GM12875 (cell line): ENCODE measurements at regions not wholly inside any gene's neighbourhood (a gene's known extent, or its start where the extent isn't known, plus 50 kb on each side); places are given as distances from the start of the nearest gene placed in this dataset.

Source experiments
- H3K4me3 ChIP-seq: one replicate; pipeline ENCODE4 v1.5.1; 2011; ENCODE audit warnings: low read depth, low read length, control low read depth
- CTCF ChIP-seq: IDR thresholded peaks from 2 replicates; pipeline ENCODE4 v1.5.1; 2011; ENCODE audit warnings: low read depth, mild to moderate bottlenecking, control low read depth, inconsistent platforms, low read length, moderate library complexity, borderline replicate concordance; ENCODE audit not compliant: insufficient read depth

GRCh38 chr3:127365163-127365798 lies 77.4 kb upstream of the PRR20G start:
- H3K4me3 ChIP-seq = no peak overlapping the region
- TF ChIP-seq CTCF = no peak

- no peak for TF ChIP-seq CTCF
- no peak overlapping the region for H3K4me3 ChIP-seq
These were observed 76.0 kb upstream of the PRR20G start for GRCh38 chr3:127363891-127364290.

GRCh38 chr3:127363171-127363570 lies 75.3 kb upstream of the PRR20G start:
- no peak overlapping the region for H3K4me3 ChIP-seq
- TF ChIP-seq CTCF = no peak

GRCh38 chr3:127360647-127361046 lies 72.8 kb upstream of the PRR20G start:
- TF ChIP-seq CTCF = no peak
- H3K4me3 ChIP-seq = no peak overlapping the region

GRCh38 chr3:127358641-127359040 lies 70.8 kb upstream of the PRR20G start:
- H3K4me3 ChIP-seq = no peak overlapping the region
- no peak for TF ChIP-seq CTCF

DNA sequence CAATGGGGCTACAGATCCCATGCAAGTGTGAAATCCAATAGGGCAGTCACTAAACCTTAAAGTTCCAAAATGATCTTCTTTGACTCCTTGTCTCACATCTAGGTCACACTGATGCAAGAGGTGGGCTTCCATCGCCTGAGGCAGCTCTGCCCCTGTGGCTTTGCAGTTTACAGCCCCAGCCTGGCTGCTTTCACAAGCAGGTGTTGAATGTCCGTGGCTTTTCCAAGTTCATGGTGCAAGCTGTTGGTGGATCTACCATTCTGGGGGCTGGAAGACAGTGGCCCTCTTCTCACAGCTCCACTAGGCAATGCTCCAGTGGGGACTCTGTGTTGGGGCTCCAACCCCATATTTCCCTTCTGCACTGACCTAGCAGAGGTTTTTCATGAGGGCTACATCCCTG lies 68.5 kb upstream of the PRR20G start:
- H3K4me3 ChIP-seq = no peak overlapping the region
- TF ChIP-seq CTCF = no peak

DNA sequence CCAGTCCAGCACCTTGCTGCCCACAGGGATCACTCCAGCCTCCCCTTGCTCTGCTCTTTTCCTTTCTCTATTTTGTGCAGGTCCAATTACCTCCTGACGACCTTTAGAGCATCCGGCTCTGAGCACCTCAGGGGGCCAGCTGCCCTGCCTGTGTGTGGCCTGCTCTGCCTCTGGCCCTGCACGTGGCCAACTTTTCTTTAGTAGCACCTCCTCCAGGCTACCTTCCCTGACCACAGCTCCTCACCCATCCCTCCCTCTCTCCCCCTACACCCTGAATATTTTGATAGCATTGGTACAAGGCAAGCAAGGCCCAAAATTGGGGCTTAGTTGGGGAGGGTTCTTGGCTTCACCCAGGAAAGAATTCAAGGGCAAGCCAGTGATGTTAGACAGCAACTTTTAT lies 66.9 kb upstream of the PRR20G start:
- TF ChIP-seq CTCF = no peak
- H3K4me3 ChIP-seq = no peak overlapping the region
